HG02840 (cell line): ENCODE measurements at regions not wholly inside any gene's neighbourhood (a gene's known extent, or its start where the extent isn't known, plus 50 kb on each side); places are given as distances from the start of the nearest gene placed in this dataset.

Experiments used
- ATAC-seq: cut with Tn5 transposase; IDR thresholded peaks from one replicate; pipeline ENCODE4 v1.9.1; 2021; ENCODE audit warnings: mild to moderate bottlenecking, moderate library complexity, moderate number of reproducible peaks; ENCODE audit not compliant: unreplicated experiment, low FRiP score

DNA sequence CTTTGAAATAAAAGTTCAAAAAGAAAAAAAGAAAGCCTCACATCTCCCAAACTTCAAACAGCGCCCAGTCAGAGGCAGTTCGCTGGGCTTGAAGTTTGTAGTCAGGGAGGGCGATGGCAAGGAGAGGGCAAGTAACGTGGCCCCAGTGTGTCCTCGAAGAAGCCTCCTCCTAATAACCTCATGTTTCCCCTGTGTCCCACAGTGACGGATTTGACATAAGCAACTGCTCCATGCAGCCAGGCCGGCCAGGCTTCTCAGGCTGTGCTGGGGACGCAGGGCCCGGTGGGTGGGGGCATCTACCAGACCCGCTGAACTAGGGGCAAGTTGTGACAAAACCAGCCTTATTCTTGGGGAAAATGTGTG, 172.2 kb downstream of the ERCC6L2 start:
- ATAC-seq: no peak

DNA sequence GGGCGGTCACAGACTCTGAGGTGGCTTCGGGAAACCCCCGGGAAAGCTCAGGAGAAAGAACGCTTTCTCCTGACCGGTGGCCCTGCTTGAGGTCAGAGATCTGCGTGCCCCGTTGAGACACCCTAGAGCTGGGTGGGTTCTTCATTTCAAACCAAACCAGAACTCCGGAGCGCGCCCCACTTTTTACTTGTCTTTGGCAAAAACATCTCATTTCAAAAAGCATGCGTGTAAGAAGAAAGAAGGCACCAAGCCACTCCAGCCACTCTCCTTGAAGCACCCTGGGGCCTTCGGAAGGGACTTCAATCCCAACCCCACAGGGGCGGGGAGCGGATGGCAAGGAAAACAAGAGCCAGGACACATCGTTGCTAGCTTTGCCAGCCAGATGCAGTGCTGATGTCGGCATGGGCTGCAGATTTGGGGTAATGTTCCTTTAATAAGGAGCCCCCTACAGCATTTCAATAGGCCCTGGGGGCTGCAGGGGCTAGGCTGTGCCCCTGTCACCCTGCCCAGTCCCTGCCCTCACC, 171.7 kb downstream of the ERCC6L2 start:
- no peak for ATAC-seq

DNA sequence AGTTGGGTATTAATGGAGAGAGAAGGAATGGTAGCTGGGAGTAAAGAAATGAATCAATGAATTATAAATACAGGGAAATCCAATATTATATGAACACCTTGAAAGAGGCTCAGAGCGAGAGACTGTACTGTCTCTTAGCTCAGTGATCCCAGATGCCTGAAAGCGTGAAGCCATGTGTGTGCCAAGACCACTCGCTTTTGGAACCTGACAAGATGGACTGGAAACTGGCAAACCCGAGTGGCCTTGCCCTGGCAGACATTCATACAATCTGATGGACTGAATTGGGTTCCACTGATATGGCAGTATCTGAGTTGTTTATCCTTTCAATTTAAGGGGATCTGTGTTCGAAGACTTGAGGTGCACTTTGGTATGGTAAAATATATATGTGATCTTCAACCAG, 170.3 kb downstream of the ERCC6L2 start:
- ATAC-seq: no peak

DNA sequence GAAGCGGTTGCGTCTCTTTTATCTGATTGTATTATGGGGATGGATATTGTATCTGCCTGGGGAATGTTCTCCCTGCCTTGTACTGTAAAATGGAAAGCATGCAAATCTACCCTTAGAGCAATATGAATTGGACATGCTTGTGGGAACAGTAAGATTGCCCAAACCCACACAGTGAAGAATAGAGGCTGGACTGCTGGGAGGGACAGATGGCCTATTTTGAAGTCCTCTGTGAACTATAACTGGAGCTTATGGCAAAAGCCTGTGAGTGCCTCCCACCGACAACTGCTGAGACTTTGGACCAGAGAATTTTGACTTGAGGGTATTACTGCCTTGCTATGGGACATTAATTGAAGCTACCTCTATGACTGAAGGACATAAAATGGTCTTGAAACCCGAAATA, 168.9 kb downstream of the ERCC6L2 start:
- no peak for ATAC-seq

DNA sequence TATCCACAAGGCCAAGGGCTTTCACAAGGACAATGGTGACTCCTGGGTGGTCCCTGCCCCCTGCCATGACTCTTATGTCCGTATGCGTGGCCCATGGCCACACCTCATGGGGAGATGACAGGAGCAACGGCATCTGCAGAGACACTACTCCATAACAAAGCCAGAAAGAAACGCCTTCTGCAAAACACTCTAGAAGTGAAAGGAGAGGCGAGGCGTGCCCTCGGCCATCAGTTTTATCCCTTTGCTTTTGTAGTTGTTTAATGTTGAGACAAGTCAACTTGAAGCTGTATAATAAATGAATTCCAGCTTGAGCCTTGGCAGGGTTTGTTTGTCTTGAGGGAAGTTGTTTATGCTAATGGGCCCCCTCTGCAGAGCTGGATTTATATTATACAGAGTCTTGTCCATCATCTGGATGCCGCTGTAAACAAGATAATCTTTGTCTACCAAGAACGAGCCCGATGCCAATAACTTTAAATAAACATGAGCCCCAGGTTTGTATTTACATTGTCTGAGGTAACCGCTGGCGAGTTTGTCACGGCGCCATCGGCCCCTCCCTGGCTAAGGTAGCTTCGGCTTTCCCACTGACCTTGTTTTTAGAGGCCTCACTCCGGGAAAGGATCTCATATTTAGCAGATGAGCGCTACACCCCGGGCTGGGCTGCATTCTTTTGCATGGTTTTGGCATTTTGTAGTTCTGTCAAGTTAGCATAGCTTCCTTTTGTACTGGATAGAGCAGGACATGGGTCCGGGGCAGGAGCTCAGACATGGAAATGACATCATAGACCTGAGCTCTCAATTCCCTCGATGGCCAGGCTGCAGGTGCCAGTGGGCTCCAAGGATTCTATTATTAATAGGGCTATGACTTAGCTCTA, 165.3 kb downstream of the ERCC6L2 start:
- ATAC-seq: no peak

DNA sequence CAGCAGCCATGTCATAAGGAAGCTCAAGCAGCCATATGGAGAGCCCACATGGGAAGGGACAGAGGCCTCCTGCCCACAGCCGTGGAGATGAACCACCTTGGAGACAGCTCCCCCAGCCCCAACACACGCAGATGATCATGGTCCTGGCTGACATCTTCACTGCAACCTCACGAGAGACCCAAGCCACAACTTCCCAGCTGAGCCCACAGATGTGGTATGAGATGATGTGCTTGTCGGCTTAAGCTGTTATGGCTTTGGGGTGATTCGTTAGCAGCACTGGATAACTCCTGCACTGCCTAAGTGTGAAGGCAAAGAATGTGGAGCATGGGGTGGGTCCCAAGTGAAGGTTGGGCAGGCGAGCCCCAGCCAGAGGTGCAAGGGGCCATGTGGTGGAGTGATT, 163.4 kb downstream of the ERCC6L2 start:
- no peak for ATAC-seq

DNA sequence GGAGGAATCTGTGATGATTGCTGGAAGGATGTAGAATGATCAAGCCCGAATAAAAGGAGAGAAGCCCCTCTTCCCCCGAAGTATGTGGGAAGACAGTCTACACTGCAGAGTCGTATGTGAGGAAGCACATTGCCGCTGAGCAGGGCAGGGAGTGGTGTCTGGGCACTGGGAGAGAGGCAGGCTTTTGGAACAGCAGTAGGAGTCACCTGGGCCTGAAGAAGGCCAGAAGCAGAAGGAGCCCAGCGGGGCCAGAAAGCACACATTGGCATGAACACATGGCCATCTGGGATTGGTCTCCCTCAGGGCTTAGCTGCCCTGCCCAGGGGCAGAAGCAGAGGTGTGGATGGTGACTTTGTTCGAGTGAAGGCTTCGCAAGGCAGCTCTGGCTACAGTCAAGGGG, 162.8 kb downstream of the ERCC6L2 start:
- no peak for ATAC-seq

DNA sequence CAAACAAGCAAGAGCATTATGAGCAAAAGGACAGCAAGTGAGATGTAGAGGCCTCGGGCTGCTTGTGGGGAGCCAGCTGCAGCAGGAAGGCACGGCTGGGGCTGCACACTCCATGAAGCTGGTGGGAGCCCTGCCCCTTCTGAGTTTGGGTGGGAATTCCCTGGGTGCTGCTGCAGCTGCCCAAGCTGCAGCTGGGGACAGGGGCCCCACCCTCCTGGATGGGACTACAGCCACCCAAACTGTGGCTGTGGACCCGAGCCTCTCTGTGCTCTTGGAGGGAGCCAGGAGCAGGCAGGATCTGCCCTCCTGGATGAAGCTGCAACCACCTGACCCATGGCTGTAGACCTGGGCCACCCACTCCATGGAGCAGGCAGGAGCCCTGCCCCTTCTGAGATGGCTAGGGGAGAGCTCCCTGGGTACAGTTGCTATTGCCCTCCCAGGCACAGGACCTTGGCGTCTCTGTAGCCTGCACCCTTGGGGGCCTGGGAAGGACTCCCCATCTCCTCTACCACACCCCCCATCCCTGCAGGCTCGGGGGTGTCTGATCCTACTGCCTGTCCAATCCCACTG, 159.1 kb downstream of the ERCC6L2 start:
- no peak for ATAC-seq

DNA sequence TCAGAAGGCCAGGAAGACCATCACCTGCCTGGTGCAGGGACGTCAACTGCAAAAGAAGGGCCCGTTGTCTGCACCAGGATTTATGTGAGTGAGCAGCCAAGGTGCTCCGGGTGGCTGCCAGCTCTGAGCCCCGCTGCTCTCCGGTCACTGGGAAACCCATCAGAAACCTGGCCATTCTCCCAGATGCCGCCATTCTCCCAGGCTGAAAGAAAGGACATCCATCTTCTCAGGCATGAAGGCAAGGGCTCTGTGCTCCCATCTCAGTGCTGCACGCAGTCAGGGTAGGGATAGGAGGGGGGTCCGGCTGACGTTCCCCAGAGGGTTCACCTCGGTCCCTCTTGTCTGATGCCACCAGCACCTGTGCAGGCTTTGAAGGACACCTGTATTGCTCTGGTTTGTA, 158.4 kb downstream of the ERCC6L2 start:
- no peak for ATAC-seq

DNA sequence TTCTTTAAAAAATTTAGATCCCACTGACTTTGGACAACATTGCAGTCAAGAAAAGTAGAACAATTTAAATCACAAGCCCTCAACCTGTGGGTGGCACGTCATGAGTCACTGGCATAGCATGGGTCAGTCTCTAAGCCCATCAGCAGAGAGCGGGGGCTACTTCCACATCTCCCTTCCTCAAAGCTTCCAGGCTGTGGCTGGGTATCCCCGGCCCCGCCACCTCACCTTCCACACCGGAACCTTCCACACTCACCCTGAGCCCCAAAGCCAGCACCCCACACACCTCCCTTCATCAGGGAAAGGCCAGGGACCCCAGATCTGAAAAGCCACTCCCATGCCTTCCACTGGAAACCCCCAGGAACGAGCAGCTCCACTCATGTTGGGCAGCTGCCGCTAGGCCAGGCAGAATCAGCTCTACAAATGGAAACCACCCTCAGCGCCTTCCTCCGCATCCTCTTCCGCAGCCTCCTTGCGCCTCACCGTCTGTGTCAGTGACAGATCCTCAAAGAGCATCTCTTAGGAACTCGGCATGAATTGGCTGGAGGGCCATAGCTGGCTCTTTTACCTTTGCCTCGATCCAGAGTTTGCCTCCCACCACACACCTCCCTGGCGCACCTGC, 156.5 kb downstream of the ERCC6L2 start:
- ATAC-seq: no peak

DNA sequence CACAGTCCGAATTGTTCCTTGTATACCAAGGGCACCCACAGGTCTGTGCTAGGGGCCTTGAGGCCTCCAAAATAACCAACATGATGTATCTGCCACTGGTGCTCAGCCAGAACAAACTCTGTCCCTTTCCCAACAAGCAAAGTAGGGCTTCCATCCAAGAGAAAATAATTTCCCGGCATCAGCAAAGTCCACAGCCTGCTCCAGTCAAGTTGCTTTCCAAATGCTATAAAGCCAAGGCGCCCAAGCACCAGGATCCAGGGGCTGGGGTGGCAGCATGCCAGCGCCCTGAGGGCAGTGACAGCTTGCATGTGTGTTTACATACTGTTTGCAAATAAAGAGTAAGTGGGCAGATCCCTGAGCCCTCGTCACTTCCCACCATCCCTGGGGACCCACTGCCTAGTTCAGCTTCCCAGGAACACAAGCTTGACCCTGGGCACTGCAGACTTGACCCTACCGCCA, 155.9 kb downstream of the ERCC6L2 start:
- no peak for ATAC-seq

DNA sequence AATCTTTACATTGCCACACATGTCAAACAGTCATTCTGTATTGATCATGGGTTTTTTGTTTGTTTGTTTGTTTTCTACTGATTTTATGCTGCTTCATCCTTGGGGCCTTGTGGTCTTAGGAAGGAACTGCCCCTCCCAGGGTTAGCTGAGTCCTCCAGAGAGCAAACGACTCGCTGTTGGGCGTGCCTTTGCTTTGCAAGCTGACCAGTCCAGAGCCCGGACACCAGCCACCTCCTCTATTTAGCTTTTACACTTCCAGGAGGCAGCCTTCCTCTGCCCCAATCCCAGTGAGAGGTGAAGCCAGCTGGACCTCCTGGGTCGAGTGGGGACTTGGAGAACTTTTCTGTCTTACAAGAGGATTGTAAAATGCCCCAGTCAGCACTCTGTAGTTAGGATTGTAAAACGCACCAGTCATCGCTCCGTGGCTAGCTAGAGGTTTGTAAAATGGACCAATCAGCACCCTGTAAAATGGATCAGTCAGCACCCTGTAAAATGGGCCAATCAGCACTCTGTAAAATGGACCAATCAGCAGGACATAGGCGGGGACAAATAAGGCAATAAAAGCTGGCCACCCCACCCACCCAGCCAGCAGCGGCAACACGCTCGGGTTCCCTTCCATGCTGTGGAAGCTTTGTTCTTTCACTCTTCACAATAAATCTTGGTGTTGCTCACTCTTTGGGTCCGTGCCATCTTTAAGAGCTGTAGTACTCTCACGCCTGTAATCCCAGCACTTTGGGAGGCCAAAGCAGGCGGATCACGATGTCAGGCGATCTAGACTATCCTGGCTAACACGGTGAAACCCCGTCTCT, 154.4 kb downstream of the ERCC6L2 start:
- no peak for ATAC-seq

DNA sequence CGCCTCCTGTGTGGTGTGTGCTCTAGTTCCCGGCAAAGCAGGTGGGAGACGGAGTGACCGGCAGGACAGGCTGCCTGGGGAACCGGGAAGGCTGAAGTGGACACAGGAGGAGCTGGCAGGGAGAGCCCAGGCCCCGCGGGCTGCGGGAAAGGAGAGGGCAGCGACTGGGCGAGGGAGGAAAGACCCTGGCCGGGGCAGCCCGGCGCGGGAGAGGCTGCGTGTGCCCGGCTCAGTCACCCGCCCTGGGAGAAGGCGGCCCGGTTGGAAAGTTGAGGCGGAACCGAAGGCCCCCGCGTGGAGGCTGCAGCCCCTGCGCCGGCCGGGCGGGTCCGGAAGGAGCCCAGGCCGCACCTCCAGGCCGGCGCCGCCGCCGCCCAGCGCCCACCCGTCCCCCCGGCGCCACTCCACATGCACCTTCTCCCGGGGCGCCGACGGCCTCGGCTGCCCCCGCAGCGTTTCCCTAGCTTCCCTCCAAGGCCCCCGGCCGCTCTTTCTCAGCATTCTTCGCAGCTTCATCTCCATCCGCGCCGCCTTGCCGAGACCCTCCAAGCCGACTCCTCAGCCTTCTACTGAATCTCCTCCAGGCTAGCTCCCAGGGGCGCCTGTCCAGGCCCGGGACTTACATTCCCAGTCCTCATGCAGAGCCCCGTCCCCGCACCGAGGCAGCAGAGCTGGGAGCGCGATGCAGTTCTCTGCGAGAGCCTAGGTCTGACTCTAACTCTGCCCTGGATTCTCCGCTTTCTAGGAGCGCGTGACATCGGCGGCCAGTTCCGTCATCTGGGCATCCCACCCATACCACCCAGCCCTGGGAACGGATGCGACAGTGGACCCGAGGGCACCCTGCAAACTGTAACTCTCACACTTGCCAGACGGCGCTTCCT, 152.0 kb downstream of the ERCC6L2 start:
- no peak for ATAC-seq

DNA sequence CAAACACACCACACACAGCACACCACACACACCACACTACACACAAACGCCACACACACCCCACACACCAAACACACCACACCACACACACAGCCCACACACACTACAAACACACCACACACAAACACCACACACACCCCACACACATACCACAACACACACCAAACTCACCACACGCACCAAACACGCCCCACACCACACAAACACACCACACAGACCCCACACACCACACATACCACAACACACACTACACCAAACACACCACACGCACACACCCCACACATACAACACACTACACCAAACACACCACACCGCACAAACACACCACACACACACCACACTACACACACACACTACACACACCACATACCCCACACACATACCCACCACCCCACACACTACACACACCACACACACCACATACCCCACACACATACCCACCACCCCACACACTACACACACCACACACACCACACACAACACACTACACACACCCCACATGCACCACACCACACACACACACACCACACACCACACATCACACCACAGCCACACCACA, 151.2 kb downstream of the ERCC6L2 start:
- no peak for ATAC-seq

DNA sequence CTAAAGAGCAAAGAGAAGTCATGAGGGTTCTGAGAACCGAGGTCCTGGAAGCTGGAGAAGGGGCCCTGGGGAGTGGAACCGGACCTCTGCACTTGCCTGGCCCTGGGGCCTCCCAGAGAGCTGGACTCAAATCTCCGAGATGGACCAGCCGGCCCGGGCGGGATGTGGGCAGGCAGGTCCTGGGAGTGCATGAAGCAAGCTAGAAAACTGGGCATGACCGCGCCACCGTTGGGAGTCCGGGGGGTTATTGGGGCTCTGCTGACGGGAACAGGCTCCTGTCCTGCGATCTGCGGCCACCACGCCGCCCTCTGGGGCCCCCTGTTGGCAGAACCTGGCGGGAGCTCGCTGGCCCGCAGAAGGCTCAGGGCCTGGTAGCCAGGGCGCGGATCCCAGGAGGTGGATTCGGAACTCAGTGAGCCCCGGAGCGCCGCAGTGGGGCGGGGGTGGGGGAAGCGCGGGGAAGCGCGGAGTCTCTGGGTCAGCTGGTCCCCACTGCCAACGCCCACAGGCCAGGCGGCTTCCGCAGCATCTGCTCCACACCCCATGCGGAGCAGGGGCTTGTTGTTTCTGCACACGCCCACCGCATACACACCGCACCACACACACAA, 150.6 kb downstream of the ERCC6L2 start:
- no peak for ATAC-seq

DNA sequence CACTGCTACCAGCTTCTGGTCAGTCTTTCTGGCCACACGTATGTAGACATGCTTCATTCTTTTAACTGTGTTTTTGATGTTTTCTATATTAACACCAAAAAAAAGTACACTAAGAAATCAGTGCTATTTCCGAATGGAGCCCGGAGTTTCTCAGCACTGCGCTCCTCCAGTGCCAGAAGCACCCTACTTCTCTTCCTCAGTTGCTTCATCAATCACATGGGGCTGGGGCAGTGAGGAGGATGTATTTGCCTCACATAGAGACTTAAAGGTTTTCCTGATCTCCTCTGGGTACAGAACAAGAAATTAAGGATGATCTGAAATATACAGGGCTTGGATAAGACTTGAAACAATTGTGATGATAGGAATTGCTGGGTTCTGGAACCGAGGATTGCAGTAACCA, 148.0 kb downstream of the ERCC6L2 start:
- no peak for ATAC-seq

DNA sequence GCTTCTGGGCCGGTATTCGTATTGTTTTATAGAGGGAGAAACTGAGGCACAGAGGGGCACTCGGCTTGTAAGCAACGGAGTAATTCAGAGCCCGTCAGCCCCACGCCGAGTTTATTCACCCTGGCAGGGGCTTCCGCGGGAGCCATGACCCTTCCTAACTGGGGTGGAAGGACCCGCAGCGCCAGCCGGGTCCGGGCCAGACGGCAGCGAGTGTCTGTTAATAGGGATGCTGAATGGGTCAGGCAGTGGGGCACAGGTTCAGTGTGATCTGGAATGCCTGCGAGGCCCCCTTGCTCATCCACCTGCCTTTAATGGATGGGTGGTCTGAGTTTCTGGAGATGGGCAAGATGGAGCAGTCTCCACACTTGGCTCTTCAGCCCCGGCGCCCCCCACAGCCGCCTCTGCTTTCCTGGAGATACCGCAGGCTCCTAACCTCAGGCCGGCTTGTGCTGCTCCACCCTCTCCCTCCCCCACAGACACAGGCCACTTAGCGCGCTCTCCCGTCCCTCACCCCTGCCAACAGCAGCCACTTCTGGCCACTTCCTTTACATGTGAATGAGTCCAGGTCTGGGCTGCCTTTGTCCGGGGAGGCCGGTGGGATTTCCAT, 147.1 kb downstream of the ERCC6L2 start:
- no peak for ATAC-seq

DNA sequence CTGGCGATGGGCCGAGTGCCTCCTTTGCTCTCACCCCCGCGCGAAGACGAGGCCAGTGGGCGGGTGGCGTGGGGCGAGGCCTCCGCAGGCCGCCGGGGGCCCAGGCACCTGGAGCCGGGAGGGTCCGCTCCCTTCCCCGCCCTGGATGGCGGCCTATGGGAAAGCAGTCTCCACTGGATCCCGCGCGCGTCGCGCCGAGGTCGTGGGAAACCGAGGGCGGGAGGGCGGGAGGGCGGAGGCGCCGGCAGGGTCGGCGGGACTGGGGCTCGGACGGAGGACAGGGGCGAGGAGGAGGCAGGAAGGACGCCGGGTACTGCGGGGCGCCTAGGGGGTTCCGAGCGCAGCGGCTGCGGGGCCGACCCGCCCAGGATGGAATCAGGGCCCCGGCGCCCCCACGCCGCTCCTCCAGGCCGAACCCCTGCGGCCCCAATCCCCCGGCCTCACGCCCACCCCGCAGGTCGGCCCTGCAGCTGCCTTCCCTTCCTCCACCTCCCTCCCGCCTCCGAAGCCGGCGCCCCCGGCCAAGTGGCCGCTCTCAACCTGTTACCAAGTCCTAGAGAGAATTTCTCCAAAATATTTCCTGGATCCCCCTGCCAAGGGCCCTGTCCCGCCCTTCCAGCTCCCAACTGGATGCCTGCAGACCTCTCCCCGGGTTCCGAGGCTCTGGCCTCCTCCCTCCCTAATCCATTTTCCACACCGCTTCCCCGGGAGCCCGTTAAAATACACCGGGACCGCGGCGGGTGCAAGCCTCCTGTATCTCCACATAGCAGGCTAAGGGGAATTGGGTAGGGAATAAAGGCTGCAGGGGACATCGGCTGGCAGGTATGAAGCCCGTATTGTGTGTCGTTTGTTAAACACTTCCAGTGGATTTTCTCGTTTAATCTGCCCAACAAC, 146.3 kb downstream of the ERCC6L2 start:
- no peak for ATAC-seq
